H1 (cell line): ENCODE measurements at regions not wholly inside any gene's neighbourhood (a gene's known extent, or its start where the extent isn't known, plus 50 kb on each side); places are given as distances from the start of the nearest gene placed in this dataset.

ENCODE experiments used
- BACH1 ChIP-seq: IDR thresholded peaks from 2 replicates; pipeline ENCODE4 v1.6.1; 2012; ENCODE audit warnings: low read length, improper control_type of control experiment
- CTBP2 ChIP-seq: IDR thresholded peaks from 2 replicates; pipeline ENCODE4 v1.7.0; 2011; ENCODE audit warnings: borderline replicate concordance, mild to moderate bottlenecking, moderate library complexity, mixed read lengths, low read length; ENCODE audit not compliant: insufficient read depth, insufficient read length
- TBP ChIP-seq: IDR thresholded peaks from 2 replicates; pipeline ENCODE4 v1.6.1; 2011; ENCODE audit warnings: low read depth, low read length, improper control_type of control experiment

- TF ChIP-seq BACH1 (no peak), TBP (no peak), CTBP2 (no peak)
Measured at GRCh38 chr4:138085736-138086305, 156.3 kb downstream of the SLC7A11 start (continued).
